ENCODE measurements at regions not wholly inside any gene's neighbourhood (a gene's known extent, or its start where the extent isn't known, plus 50 kb on each side); places are given as distances from the start of the nearest gene placed in this dataset.

- H3K4me3 ChIP-seq (ENCODE audit: low read depth, low read length), result no peak overlapping the region
- no peak for DNase-seq (ENCODE audit: low read depth in 4 of 6, low spot score in 6 of 6)
- WGBS (ENCODE audit: insufficient coverage), result no CpG with 5 or more reads among the region's 1 CpG
- H3K9me3 ChIP-seq (ENCODE audit: control insufficient read depth, insufficient read depth, low read length), result no peaks in the 10 kb centered on the region
- no peak overlapping the region for H3K27ac ChIP-seq (ENCODE audit: low read depth, low read length)
- no peaks in the 10 kb centered on the region for H3K27me3 ChIP-seq (ENCODE audit: control insufficient read depth, insufficient read depth, low read length)
- no peaks in the 10 kb centered on the region for H3K4me1 ChIP-seq (ENCODE audit: control insufficient read depth, insufficient read depth, low read length)
- H3K36me3 ChIP-seq (ENCODE audit: control insufficient read depth, insufficient read depth, low read length), result no peaks in the 10 kb centered on the region
These were observed 247.3 kb upstream of the TENT5A start for GRCh38 chr6:81999826-82000225.

GRCh38 chr6:81999270-81999669 lies 246.8 kb upstream of the TENT5A start:
- Histone ChIP-seq H3K27me3 (ENCODE audit: control insufficient read depth, insufficient read depth, low read length) (no peaks in the 10 kb centered on the region), H3K4me3 (ENCODE audit: low read depth, low read length) (no peak overlapping the region), H3K4me1 (ENCODE audit: control insufficient read depth, insufficient read depth, low read length) (no peaks in the 10 kb centered on the region), H3K27ac (ENCODE audit: low read depth, low read length) (no peak overlapping the region), H3K9me3 (ENCODE audit: control insufficient read depth, insufficient read depth, low read length) (no peaks in the 10 kb centered on the region), H3K36me3 (ENCODE audit: control insufficient read depth, insufficient read depth, low read length) (no peaks in the 10 kb centered on the region)
- no peak for DNase-seq (ENCODE audit: low read depth in 4 of 6, low spot score in 6 of 6)
- WGBS (ENCODE audit: insufficient coverage), result 95% methylated on average over 2 of the region's 2 CpGs

GRCh38 chr6:81998432-81998831 lies 246.0 kb upstream of the TENT5A start:
- H3K36me3 ChIP-seq (ENCODE audit: control insufficient read depth, insufficient read depth, low read length), result no peaks in the 10 kb centered on the region
- no CpG with 5 or more reads among the region's 1 CpG for WGBS (ENCODE audit: insufficient coverage)

GRCh38 chr6:81997090-81997926 lies 244.8 kb upstream of the TENT5A start:
- no peak for DNase-seq (ENCODE audit: low read depth in 4 of 6, low spot score in 6 of 6)
- H3K4me3 ChIP-seq (ENCODE audit: low read depth, low read length), result no peak overlapping the region
- H3K36me3 ChIP-seq (ENCODE audit: control insufficient read depth, insufficient read depth, low read length), result no peaks in the 10 kb centered on the region
- no peaks in the 10 kb centered on the region for H3K9me3 ChIP-seq (ENCODE audit: control insufficient read depth, insufficient read depth, low read length)
- H3K27ac ChIP-seq (ENCODE audit: low read depth, low read length), result no peak overlapping the region
- H3K4me1 ChIP-seq (ENCODE audit: control insufficient read depth, insufficient read depth, low read length), result no peaks in the 10 kb centered on the region
- no peaks in the 10 kb centered on the region for H3K27me3 ChIP-seq (ENCODE audit: control insufficient read depth, insufficient read depth, low read length)
- no CpG with 5 or more reads among the region's 4 CpGs for WGBS (ENCODE audit: insufficient coverage)

More at GRCh38 chr6:81998432-81998831, 246.0 kb upstream of the TENT5A start:
- Histone ChIP-seq H3K9me3 (ENCODE audit: control insufficient read depth, insufficient read depth, low read length) (no peaks in the 10 kb centered on the region), H3K27me3 (ENCODE audit: control insufficient read depth, insufficient read depth, low read length) (no peaks in the 10 kb centered on the region), H3K27ac (ENCODE audit: low read depth, low read length) (no peak overlapping the region), H3K4me1 (ENCODE audit: control insufficient read depth, insufficient read depth, low read length) (no peaks in the 10 kb centered on the region), H3K4me3 (ENCODE audit: low read depth, low read length) (no peak overlapping the region)
- no peak for DNase-seq (ENCODE audit: low read depth in 4 of 6, low spot score in 6 of 6)

- H3K4me1 ChIP-seq (ENCODE audit: control insufficient read depth, insufficient read depth, low read length), result no peaks in the 10 kb centered on the region
- no peaks in the 10 kb centered on the region for H3K27me3 ChIP-seq (ENCODE audit: control insufficient read depth, insufficient read depth, low read length)
- no peak overlapping the region for H3K27ac ChIP-seq (ENCODE audit: low read depth, low read length)
- H3K9me3 ChIP-seq (ENCODE audit: control insufficient read depth, insufficient read depth, low read length), result no peaks in the 10 kb centered on the region
- no peak overlapping the region for H3K4me3 ChIP-seq (ENCODE audit: low read depth, low read length)
- no peaks in the 10 kb centered on the region for H3K36me3 ChIP-seq (ENCODE audit: control insufficient read depth, insufficient read depth, low read length)
- no peak for DNase-seq (ENCODE audit: low read depth in 4 of 6, low spot score in 6 of 6)
- 100% methylated on average over 2 of the region's 4 CpGs for WGBS (ENCODE audit: insufficient coverage)
These were observed 243.9 kb upstream of the TENT5A start for GRCh38 chr6:81996414-81996813.

- no CpG with 5 or more reads among the region's 1 CpG for WGBS (ENCODE audit: insufficient coverage)
- DNase-seq (ENCODE audit: low read depth in 4 of 6, low spot score in 6 of 6), result no peak
- H3K27ac ChIP-seq (ENCODE audit: low read depth, low read length), result no peak overlapping the region
These were observed 243.2 kb upstream of the TENT5A start for GRCh38 chr6:81995548-81996289.

GRCh38 chr6:81988871-81989270 lies 236.4 kb upstream of the TENT5A start:
- no peak overlapping the region for H3K4me3 ChIP-seq (ENCODE audit: low read depth, low read length)
- WGBS (ENCODE audit: insufficient coverage), result no CpG with 5 or more reads among the region's 3 CpGs
- H3K36me3 ChIP-seq (ENCODE audit: control insufficient read depth, insufficient read depth, low read length), result no peaks in the 10 kb centered on the region
- H3K4me1 ChIP-seq (ENCODE audit: control insufficient read depth, insufficient read depth, low read length), result no peaks in the 10 kb centered on the region
- no peaks in the 10 kb centered on the region for H3K9me3 ChIP-seq (ENCODE audit: control insufficient read depth, insufficient read depth, low read length)
- DNase-seq (ENCODE audit: low read depth in 4 of 6, low spot score in 6 of 6), result no peak
- no peaks in the 10 kb centered on the region for H3K27me3 ChIP-seq (ENCODE audit: control insufficient read depth, insufficient read depth, low read length)
- H3K27ac ChIP-seq (ENCODE audit: low read depth, low read length), result no peak overlapping the region

More at GRCh38 chr6:81995548-81996289, 243.2 kb upstream of the TENT5A start:
- H3K4me3 ChIP-seq (ENCODE audit: low read depth, low read length), result no peak overlapping the region
- no peaks in the 10 kb centered on the region for H3K9me3 ChIP-seq (ENCODE audit: control insufficient read depth, insufficient read depth, low read length)
- H3K4me1 ChIP-seq (ENCODE audit: control insufficient read depth, insufficient read depth, low read length), result no peaks in the 10 kb centered on the region
- H3K27me3 ChIP-seq (ENCODE audit: control insufficient read depth, insufficient read depth, low read length), result no peaks in the 10 kb centered on the region
- no peaks in the 10 kb centered on the region for H3K36me3 ChIP-seq (ENCODE audit: control insufficient read depth, insufficient read depth, low read length)

- H3K27me3 ChIP-seq (ENCODE audit: control insufficient read depth, insufficient read depth, low read length), result no peaks in the 10 kb centered on the region
- no peak overlapping the region for H3K4me3 ChIP-seq (ENCODE audit: low read depth, low read length)
- no peak overlapping the region for H3K27ac ChIP-seq (ENCODE audit: low read depth, low read length)
- H3K36me3 ChIP-seq (ENCODE audit: control insufficient read depth, insufficient read depth, low read length), result no peaks in the 10 kb centered on the region
- no peak for DNase-seq (ENCODE audit: low read depth in 4 of 6, low spot score in 6 of 6)
- no CpG with 5 or more reads among the region's 1 CpG for WGBS (ENCODE audit: insufficient coverage)
- H3K4me1 ChIP-seq (ENCODE audit: control insufficient read depth, insufficient read depth, low read length), result no peaks in the 10 kb centered on the region
- no peaks in the 10 kb centered on the region for H3K9me3 ChIP-seq (ENCODE audit: control insufficient read depth, insufficient read depth, low read length)
These were observed 236.0 kb upstream of the TENT5A start for GRCh38 chr6:81988446-81988845.

- H3K36me3 ChIP-seq (ENCODE audit: control insufficient read depth, insufficient read depth, low read length), result no peaks in the 10 kb centered on the region
- 60% methylated on average over 1 of the region's 3 CpGs for WGBS (ENCODE audit: insufficient coverage)
- no peaks in the 10 kb centered on the region for H3K27me3 ChIP-seq (ENCODE audit: control insufficient read depth, insufficient read depth, low read length)
- no peak for DNase-seq (ENCODE audit: low read depth in 4 of 6, low spot score in 6 of 6)
- H3K27ac ChIP-seq (ENCODE audit: low read depth, low read length), result no peak overlapping the region
- no peaks in the 10 kb centered on the region for H3K4me1 ChIP-seq (ENCODE audit: control insufficient read depth, insufficient read depth, low read length)
- H3K4me3 ChIP-seq (ENCODE audit: low read depth, low read length), result no peak overlapping the region
- no peaks in the 10 kb centered on the region for H3K9me3 ChIP-seq (ENCODE audit: control insufficient read depth, insufficient read depth, low read length)
These were observed 234.8 kb upstream of the TENT5A start for GRCh38 chr6:81987293-81987692.

- no peaks in the 10 kb centered on the region for H3K9me3 ChIP-seq (ENCODE audit: control insufficient read depth, insufficient read depth, low read length)
- H3K4me3 ChIP-seq (ENCODE audit: low read depth, low read length), result no peak overlapping the region
- DNase-seq (ENCODE audit: low read depth in 4 of 6, low spot score in 6 of 6), result no peak
- 80% methylated on average over 1 of the region's 1 CpG for WGBS (ENCODE audit: insufficient coverage)
- no peak overlapping the region for H3K27ac ChIP-seq (ENCODE audit: low read depth, low read length)
- H3K36me3 ChIP-seq (ENCODE audit: control insufficient read depth, insufficient read depth, low read length), result no peaks in the 10 kb centered on the region
- H3K27me3 ChIP-seq (ENCODE audit: control insufficient read depth, insufficient read depth, low read length), result no peaks in the 10 kb centered on the region
- no peaks in the 10 kb centered on the region for H3K4me1 ChIP-seq (ENCODE audit: control insufficient read depth, insufficient read depth, low read length)
These were observed 232.7 kb upstream of the TENT5A start for GRCh38 chr6:81985191-81985590.

All from spinal cord (tissue), 9 donors.